Activated CD4-positive, alpha-beta memory T cell treated with anti-CD3 and anti-CD28 coated beads, Interleukin-2, amount 10 ng/mL, durations not matched to agents 7 days and 5 days (primary cell): ENCODE measurements at regions not wholly inside any gene's neighbourhood (a gene's known extent, or its start where the extent isn't known, plus 50 kb on each side); places are given as distances from the start of the nearest gene placed in this dataset.

ENCODE experiments used
- CTCF ChIA-PET: fragments of 350-600 bp; sonication (Branson Sonifier 250); formaldehyde crosslinking; loops from one replicate; lab custom pipeline; 2021; ENCODE audit warnings: antibody characterized with exemption, inconsistent platforms; lab: Charles Lee
- POLR2A ChIA-PET: fragments of 350-600 bp; sonication (Branson Sonifier 250); formaldehyde crosslinking; loops from one replicate; lab custom pipeline; 2021; ENCODE audit warnings: antibody characterized with exemption; lab: Charles Lee
- DNase-seq: peaks from one replicate; pipeline ENCODE4 v3.0.0-alpha.2; 2020
- H3K27ac Mint-ChIP-seq: one replicate; pipeline ENCODE4 v1.8.0; 2021; ENCODE audit warnings: mild to moderate bottlenecking, mixed read lengths
- H3K27me3 Mint-ChIP-seq: one replicate; pipeline ENCODE4 v1.8.0; 2021; ENCODE audit warnings: mixed read lengths
- H3K36me3 Mint-ChIP-seq: one replicate; pipeline ENCODE4 v1.8.0; 2021; ENCODE audit warnings: low read depth, mixed read lengths
- H3K4me1 Mint-ChIP-seq: one replicate; pipeline ENCODE4 v1.8.0; 2021; ENCODE audit warnings: mixed read lengths
- H3K4me3 Mint-ChIP-seq: one replicate; pipeline ENCODE4 v1.8.0; 2021; ENCODE audit warnings: mild to moderate bottlenecking, mixed read lengths
- H3K9me3 Mint-ChIP-seq: one replicate; pipeline ENCODE4 v1.8.0; 2021; ENCODE audit warnings: mixed read lengths

DNA sequence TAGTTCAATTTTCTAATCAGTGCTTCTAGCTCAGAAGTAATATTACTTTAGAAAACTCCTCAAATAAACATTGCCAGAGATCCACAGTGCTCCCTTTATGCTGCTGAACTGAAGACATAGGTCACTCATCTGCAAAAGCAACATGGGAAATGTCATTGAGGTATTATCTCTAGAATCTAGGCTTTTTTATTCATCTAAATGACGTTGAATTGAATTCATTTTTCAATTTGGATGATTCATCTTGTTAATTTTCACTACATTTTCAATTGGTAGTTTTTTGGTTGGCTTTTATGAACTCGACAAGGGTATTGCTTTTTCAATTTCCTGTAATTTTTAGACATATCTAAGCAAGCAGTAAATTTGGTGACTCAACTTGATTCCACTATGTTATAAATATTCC, 275.4 kb downstream of the NFKBIZ start:
- peaks cover 29% of the 10 kb centered on the region for H3K9me3 Mint-ChIP-seq
- ChIA-PET CTCF (no interaction called here), POLR2A (no interaction called here)
- no peak overlapping the region for H3K4me3 Mint-ChIP-seq
- H3K36me3 Mint-ChIP-seq = peaks cover 27% of the 10 kb centered on the region
- no peaks in the 10 kb centered on the region for H3K27me3 Mint-ChIP-seq
- peaks cover 8% of the 10 kb centered on the region for H3K4me1 Mint-ChIP-seq
- H3K27ac Mint-ChIP-seq = no peak overlapping the region
- DNase-seq = no peak

DNA sequence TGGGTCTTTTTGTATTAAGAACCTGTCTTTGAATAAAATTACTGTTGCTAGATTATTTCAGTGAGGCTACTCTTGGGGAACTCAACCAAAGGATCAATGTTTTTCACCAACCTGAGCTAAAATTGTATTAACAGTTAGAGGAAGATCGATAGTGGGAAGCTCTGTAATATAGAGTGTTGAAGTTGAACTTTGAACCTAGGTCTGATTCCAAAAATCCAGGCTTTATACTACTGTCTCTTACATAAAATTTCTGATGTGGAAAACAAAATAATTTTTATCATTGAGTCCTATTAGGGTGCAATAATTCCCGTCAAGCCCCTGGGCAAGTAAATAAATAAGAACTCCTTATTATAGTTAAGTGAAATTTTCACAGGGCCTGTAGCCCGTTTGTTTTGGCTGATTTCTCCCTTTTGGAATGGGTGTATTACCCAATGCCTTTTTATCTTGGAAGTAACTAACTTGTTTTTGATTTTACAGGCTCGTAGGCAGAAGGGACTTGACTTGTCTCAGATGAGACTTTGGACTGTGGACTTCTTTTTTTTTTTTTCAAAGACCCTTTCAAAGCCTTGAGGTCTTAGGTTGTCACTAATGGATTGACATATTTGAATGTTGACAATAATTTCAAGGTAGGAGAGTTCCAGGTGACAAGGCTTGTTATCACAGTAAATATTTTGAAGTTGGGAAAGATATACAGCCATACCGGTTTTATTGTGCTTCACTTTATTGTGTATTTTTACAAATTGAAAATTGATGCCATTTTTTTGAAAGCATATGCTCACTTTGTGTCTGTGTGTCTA, 276.1 kb downstream of the NFKBIZ start:
- Mint-ChIP-seq H3K9me3 (peaks cover 25% of the 10 kb centered on the region), H3K4me3 (no peak overlapping the region), H3K4me1 (peaks cover 15% of the 10 kb centered on the region), H3K36me3 (peaks cover 27% of the 10 kb centered on the region), H3K27me3 (no peaks in the 10 kb centered on the region), H3K27ac (no peak overlapping the region)
- POLR2A ChIA-PET = no interaction called here
- CTCF ChIA-PET = no interaction called here
- no peak for DNase-seq

- H3K27me3 Mint-ChIP-seq = no peaks in the 10 kb centered on the region
- peaks cover 17% of the 10 kb centered on the region for H3K4me1 Mint-ChIP-seq
- ChIA-PET POLR2A (no interaction called here), CTCF (no interaction called here)
- H3K9me3 Mint-ChIP-seq = peaks cover 22% of the 10 kb centered on the region
- peaks cover 27% of the 10 kb centered on the region for H3K36me3 Mint-ChIP-seq
- H3K4me3 Mint-ChIP-seq = no peak overlapping the region
- no peak for DNase-seq
- no peak overlapping the region for H3K27ac Mint-ChIP-seq
These were observed 276.7 kb downstream of the NFKBIZ start for GRCh38 chr3:102125994-102126368.

GRCh38 chr3:102129760-102130608, 280.7 kb downstream of the NFKBIZ start:
- Mint-ChIP-seq H3K9me3 (peaks cover 6% of the 10 kb centered on the region), H3K27me3 (no peaks in the 10 kb centered on the region), H3K27ac (peak overlapping the region; percentile 7), H3K4me1 (peaks cover 14% of the 10 kb centered on the region), H3K4me3 (no peak overlapping the region), H3K36me3 (peaks cover 6% of the 10 kb centered on the region)
- ChIA-PET POLR2A (no interaction called here), CTCF (no interaction called here)
- no peak for DNase-seq

DNA sequence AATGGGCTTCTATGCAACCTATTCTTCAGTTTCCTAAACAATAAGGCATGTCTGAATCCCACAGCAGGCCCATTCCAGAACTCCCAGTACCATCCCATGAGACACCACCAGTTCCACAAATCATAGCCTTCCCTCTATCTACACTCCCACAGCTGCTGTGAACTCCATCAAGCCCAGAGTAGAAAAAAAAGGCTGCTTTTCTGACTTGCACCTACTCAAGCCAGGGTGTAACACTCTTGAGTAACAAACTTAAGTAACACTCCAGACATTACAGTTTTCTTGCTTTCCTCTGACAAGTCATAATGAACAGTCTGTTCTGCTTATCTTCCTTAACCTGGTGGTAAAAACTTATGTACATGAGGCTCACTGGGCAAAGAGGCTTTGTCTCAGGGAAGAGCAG, 283.1 kb downstream of the NFKBIZ start:
- no peak overlapping the region for H3K4me3 Mint-ChIP-seq
- H3K36me3 Mint-ChIP-seq = no peaks in the 10 kb centered on the region
- ChIA-PET POLR2A (interaction anchor here (1.4 kb wide), 1 partner anchor 283 kb away, joined by 4 read pairs; the partner anchor contains the start of gene NFKBIZ), CTCF (no interaction called here)
- H3K9me3 Mint-ChIP-seq = peaks cover 2% of the 10 kb centered on the region
- H3K27me3 Mint-ChIP-seq = peaks cover 1% of the 10 kb centered on the region
- H3K4me1 Mint-ChIP-seq = peaks cover 20% of the 10 kb centered on the region
- H3K27ac Mint-ChIP-seq = no peak overlapping the region
- DNase-seq = no peak

GRCh38 chr3:102133376-102133775, 284.1 kb downstream of the NFKBIZ start:
- Mint-ChIP-seq H3K27me3 (peaks cover 4% of the 10 kb centered on the region), H3K27ac (no peak overlapping the region), H3K9me3 (peaks cover 2% of the 10 kb centered on the region), H3K36me3 (no peaks in the 10 kb centered on the region), H3K4me3 (no peak overlapping the region), H3K4me1 (peaks cover 20% of the 10 kb centered on the region)
- no peak for DNase-seq
- ChIA-PET POLR2A (interaction anchor here (1.4 kb wide), 1 partner anchor 284 kb away, joined by 4 read pairs; the partner anchor contains the start of gene NFKBIZ), CTCF (interaction anchor here (1.8 kb wide), 1 partner anchor 92 kb away, joined by 4 read pairs; no protein-coding TSS in a partner anchor)

GRCh38 chr3:102135316-102135715, 286.0 kb downstream of the NFKBIZ start:
- ChIA-PET POLR2A (interaction anchor here (0.8 kb wide), 1 partner anchor 12 kb away, joined by 3 read pairs; no protein-coding TSS in a partner anchor), CTCF (no interaction called here)
- H3K36me3 Mint-ChIP-seq = no peaks in the 10 kb centered on the region
- peaks cover 5% of the 10 kb centered on the region for H3K27me3 Mint-ChIP-seq
- no peak overlapping the region for H3K27ac Mint-ChIP-seq
- H3K4me1 Mint-ChIP-seq = peaks cover 11% of the 10 kb centered on the region
- no peak for DNase-seq
- H3K4me3 Mint-ChIP-seq = no peak overlapping the region
- H3K9me3 Mint-ChIP-seq = peaks cover 2% of the 10 kb centered on the region

GRCh38 chr3:102136183-102136582, 286.9 kb downstream of the NFKBIZ start:
- no peak overlapping the region for H3K4me3 Mint-ChIP-seq
- no peak for DNase-seq
- H3K27me3 Mint-ChIP-seq = peaks cover 12% of the 10 kb centered on the region
- ChIA-PET POLR2A (no interaction called here), CTCF (no interaction called here)
- H3K27ac Mint-ChIP-seq = no peak overlapping the region
- peaks cover 2% of the 10 kb centered on the region for H3K9me3 Mint-ChIP-seq
- no peaks in the 10 kb centered on the region for H3K36me3 Mint-ChIP-seq
- peaks cover 7% of the 10 kb centered on the region for H3K4me1 Mint-ChIP-seq

- Mint-ChIP-seq H3K4me3 (no peak overlapping the region), H3K27ac (no peak overlapping the region), H3K4me1 (peaks cover 5% of the 10 kb centered on the region), H3K36me3 (no peaks in the 10 kb centered on the region), H3K27me3 (peaks cover 20% of the 10 kb centered on the region), H3K9me3 (no peaks in the 10 kb centered on the region)
- ChIA-PET CTCF (no interaction called here), POLR2A (no interaction called here)
- DNase-seq = no peak
These were observed 290.8 kb downstream of the NFKBIZ start for GRCh38 chr3:102140116-102140515.

GRCh38 chr3:102141096-102141927, 292.0 kb downstream of the NFKBIZ start:
- H3K36me3 Mint-ChIP-seq = no peaks in the 10 kb centered on the region
- H3K9me3 Mint-ChIP-seq = no peaks in the 10 kb centered on the region
- DNase-seq = no peak
- H3K4me1 Mint-ChIP-seq = no peaks in the 10 kb centered on the region
- ChIA-PET CTCF (interaction anchor here (0.6 kb wide), 1 partner anchor 87 kb away, joined by 4 read pairs; no protein-coding TSS in a partner anchor), POLR2A (no interaction called here)
- no peak overlapping the region for H3K27ac Mint-ChIP-seq
- no peak overlapping the region for H3K4me3 Mint-ChIP-seq
- H3K27me3 Mint-ChIP-seq = peaks cover 20% of the 10 kb centered on the region

DNA sequence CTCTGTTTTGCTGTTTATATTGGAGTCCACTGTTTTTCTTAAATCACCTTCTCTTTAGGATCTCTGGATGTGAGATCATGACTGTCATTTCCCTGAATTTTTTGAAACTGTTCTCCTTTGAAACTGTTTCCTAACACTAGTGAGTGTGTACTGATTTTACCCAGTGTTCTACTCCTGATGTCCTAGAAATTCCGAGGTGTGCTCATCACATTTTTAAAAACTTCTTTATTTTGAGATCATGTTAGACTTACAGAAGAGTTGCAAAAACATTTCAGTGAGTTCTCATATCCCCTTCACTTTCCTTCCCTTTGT, 292.6 kb downstream of the NFKBIZ start:
- DNase-seq = no peak
- Mint-ChIP-seq H3K27me3 (peaks cover 20% of the 10 kb centered on the region), H3K36me3 (no peaks in the 10 kb centered on the region), H3K27ac (no peak overlapping the region), H3K4me3 (no peak overlapping the region), H3K9me3 (peaks cover 2% of the 10 kb centered on the region), H3K4me1 (no peaks in the 10 kb centered on the region)
- ChIA-PET POLR2A (no interaction called here), CTCF (interaction anchor here (0.6 kb wide), 1 partner anchor 87 kb away, joined by 4 read pairs; no protein-coding TSS in a partner anchor)

- H3K4me3 Mint-ChIP-seq = no peak overlapping the region
- no peaks in the 10 kb centered on the region for H3K36me3 Mint-ChIP-seq
- DNase-seq = no peak
- ChIA-PET CTCF (no interaction called here), POLR2A (no interaction called here)
- H3K9me3 Mint-ChIP-seq = peaks cover 4% of the 10 kb centered on the region
- H3K4me1 Mint-ChIP-seq = no peaks in the 10 kb centered on the region
- H3K27me3 Mint-ChIP-seq = peaks cover 19% of the 10 kb centered on the region
- H3K27ac Mint-ChIP-seq = no peak overlapping the region
These were observed 292.3 kb upstream of the ZPLD1 start for GRCh38 chr3:102142379-102143060.
